Rectal smooth muscle tissue (tissue), 1 donor: ENCODE measurements at regions not wholly inside any gene's neighbourhood (a gene's known extent, or its start where the extent isn't known, plus 50 kb on each side); places are given as distances from the start of the nearest gene placed in this dataset.

ENCODE experiments used
- H3K27ac ChIP-seq: one replicate; pipeline ENCODE4 v1.7.0; 2013; ENCODE audit warnings: low read depth, low read length, inconsistent platforms
- H3K27me3 ChIP-seq: one replicate; pipeline ENCODE4 v1.7.0; 2013; ENCODE audit warnings: low read length; ENCODE audit not compliant: control insufficient read depth, insufficient read depth
- H3K36me3 ChIP-seq: one replicate; pipeline ENCODE4 v1.7.0; 2013; ENCODE audit warnings: low read length; ENCODE audit not compliant: control insufficient read depth, insufficient read depth
- H3K4me1 ChIP-seq: one replicate; pipeline ENCODE4 v1.7.0; 2013; ENCODE audit warnings: low read length; ENCODE audit not compliant: control insufficient read depth, insufficient read depth
- H3K4me3 ChIP-seq: one replicate; pipeline ENCODE4 v1.7.0; 2013; ENCODE audit warnings: low read length
- H3K9ac ChIP-seq: one replicate; pipeline ENCODE4 v1.7.0; 2013; ENCODE audit warnings: low read length

DNA sequence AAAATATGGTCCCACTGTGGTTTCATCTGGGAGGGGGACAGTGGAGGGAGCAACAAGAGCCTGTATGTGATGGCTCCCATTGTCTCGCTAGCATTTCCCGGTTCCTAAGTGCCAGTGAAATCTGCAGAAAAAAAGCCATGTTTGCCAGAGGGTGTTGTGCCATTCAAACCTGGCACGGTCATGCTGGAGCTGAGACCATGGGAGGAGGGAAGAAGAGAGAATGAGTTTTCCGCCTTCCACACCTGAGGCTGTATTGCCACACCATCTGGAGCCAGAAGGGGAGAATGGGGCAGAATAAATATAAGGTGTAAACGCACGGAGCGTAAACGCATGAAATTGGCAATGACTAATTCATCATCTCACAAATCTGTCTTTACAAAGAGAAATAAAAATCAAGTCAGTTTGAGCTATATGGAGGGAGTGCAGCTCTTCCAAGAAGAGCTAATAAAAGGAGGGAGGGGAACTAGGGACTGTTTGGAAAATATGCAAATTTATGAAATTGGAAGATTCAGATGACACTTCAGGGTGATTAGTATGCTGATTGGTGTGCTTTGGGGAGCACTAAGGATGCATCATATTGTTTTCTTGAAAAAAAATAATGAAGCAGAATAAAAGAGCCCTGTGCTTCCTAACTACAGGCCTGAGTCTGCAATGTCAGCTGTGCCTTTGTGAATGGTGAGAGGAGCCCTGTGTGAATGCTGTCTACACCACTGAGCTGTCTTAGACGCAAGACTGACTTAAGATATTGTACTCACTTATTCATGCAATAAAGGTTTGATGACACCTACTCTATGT is 237.9 kb downstream of the NSG2 start:
- Histone ChIP-seq H3K4me3 (no peak overlapping the region), H3K36me3 (no peaks in the 10 kb centered on the region), H3K27me3 (peaks cover 2% of the 10 kb centered on the region), H3K27ac (no peak overlapping the region), H3K4me1 (no peaks in the 10 kb centered on the region), H3K9ac (no peak overlapping the region)

DNA sequence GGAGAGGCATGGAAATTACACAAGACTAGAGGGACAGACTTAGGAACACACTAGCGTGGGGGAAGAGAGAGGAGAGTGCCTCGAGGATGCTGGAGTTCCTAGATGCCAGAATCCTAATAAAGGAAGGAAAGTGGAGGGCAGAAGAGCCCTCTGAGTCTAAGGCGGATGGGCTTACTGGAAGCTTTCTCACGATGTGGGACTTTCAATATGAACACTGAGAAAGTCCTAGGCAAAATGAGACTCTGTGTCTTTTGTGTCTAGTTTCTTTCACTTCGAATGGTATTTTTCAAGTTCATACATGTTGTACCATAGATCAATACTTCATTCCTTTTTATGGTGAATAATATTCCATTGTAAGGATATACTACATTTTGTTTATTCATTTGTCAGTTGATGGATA is 239.4 kb downstream of the NSG2 start:
- no peaks in the 10 kb centered on the region for H3K4me1 ChIP-seq
- peaks cover 2% of the 10 kb centered on the region for H3K27me3 ChIP-seq
- no peaks in the 10 kb centered on the region for H3K36me3 ChIP-seq
- H3K27ac ChIP-seq = no peak overlapping the region
- no peak overlapping the region for H3K4me3 ChIP-seq
- H3K9ac ChIP-seq = no peak overlapping the region

DNA sequence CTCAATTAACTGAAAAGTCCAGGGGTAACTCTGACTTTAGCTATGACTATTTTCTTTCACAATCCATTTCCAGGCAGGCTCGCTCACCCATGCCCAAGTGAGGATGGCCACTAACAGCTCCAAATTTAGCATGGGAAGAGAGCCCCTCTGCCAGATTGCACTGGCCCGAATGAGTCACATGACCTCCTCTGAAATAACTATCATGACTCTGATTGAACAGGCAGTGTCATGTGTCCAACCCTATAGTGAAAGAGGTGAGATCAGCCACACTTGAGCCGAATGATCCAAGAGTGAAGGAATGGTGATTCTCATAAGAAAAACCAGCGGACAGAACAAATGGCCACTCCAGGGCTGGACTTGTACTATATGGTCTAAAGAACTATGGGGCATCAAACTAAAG is 242.3 kb downstream of the NSG2 start:
- H3K27me3 ChIP-seq = no peaks in the 10 kb centered on the region
- H3K27ac ChIP-seq = no peak overlapping the region
- H3K36me3 ChIP-seq = no peaks in the 10 kb centered on the region
- H3K4me1 ChIP-seq = no peaks in the 10 kb centered on the region
- H3K4me3 ChIP-seq = no peak overlapping the region
- H3K9ac ChIP-seq = no peak overlapping the region

DNA sequence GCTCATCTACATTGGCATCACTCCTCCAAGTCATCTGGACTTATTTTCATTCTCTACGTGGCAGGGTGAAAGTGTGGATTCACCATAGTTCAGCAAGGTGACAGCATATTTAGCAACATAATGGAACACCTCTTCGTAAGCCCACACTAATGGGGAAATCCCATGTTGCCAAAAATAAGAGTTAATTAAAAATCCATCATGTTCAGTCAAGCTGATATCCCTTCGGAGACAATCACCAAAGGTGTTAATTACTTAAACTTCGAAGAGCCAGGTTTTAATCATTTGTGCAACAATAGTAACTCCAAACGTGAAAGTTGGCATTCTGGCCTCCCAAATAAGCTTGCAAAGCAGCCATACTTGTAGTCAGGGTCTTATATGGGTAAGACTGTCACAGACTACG is 242.9 kb downstream of the NSG2 start:
- Histone ChIP-seq H3K36me3 (no peaks in the 10 kb centered on the region), H3K4me3 (no peak overlapping the region), H3K27me3 (no peaks in the 10 kb centered on the region), H3K27ac (no peak overlapping the region), H3K9ac (no peak overlapping the region), H3K4me1 (no peaks in the 10 kb centered on the region)

DNA sequence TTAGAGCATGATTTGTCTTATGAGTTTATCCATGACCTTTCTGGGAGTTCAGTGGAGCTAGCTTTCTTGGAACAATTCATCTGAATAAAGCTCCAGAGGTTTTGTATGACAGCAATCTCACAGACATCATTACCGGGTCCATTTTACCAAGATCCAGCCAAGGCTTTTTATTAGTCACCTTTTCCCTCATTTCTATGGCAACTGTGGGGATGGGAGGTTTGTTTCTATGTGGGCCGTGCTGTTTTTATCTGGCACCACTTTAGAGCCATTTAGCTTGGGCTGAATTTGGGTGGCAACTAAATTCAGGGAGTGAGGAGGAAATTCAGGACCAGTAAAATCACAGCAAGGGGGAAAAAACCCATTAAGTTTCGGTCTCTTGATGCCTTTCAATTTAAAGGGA is 245.7 kb downstream of the NSG2 start:
- H3K27me3 ChIP-seq = no peaks in the 10 kb centered on the region
- no peaks in the 10 kb centered on the region for H3K4me1 ChIP-seq
- no peak overlapping the region for H3K4me3 ChIP-seq
- H3K27ac ChIP-seq = no peak overlapping the region
- no peak overlapping the region for H3K9ac ChIP-seq
- H3K36me3 ChIP-seq = no peaks in the 10 kb centered on the region

DNA sequence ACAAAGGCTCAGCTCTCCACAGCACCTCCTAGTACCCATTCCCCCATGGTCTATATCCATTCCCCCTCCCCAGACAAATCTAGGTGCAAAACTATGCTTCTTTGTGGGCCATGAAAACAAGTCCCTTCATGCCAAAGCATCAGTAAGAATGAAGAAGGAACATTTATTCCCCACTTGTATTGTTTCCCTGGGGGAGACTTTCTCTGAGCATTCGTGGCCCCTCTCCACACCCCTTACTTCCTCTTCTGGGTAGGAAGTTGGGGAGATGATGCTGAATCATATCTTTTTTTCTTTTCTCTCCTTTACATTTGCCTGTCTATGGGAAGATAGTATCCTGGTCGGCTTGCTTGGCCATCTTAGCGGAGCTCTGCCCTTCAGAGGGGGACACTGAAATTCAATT is 246.8 kb downstream of the NSG2 start:
- Histone ChIP-seq H3K9ac (no peak overlapping the region), H3K4me1 (no peaks in the 10 kb centered on the region), H3K27me3 (no peaks in the 10 kb centered on the region), H3K36me3 (no peaks in the 10 kb centered on the region), H3K4me3 (no peak overlapping the region), H3K27ac (no peak overlapping the region)

DNA sequence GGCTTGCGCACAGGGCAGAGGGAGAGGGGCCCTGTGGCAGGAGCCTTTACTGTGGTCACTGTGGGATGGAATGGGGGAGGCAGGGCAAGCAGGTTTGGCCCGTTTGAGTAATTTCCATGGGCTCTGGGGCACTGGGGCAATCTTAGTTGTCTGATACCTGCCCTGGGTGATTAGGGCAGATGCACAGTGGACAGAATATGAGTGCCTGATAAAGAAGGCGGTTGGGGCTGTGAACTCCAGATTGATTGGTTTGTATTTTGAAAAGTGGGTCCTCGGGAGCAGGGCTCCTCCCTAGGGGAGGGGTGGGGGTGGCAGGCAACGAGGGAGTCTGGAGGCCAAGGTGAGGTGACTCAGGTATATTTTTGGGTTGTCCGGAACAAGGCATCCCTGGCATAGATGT is 247.5 kb downstream of the NSG2 start:
- no peaks in the 10 kb centered on the region for H3K4me1 ChIP-seq
- H3K4me3 ChIP-seq = no peak overlapping the region
- no peaks in the 10 kb centered on the region for H3K27me3 ChIP-seq
- H3K27ac ChIP-seq = no peak overlapping the region
- no peaks in the 10 kb centered on the region for H3K36me3 ChIP-seq
- H3K9ac ChIP-seq = no peak overlapping the region

DNA sequence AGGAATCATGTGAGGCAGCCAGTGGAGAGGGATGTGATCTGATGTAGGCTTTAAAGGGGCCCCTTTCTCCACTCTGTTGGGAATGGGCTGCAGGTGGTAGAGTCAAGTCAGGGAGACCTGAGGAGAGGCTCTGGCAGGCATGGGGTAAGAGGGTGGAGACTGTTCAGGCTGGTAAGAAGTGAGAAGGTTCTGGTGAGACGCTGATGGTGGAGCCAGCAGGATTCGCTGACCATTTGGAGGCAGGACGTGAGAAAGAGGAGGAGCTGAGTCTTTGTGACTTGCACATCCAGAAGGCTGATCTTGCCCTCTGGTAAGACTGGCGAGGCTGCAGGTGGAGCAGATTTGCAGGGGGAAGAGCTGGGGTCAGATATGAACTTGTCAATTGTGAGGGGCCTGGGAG is 248.0 kb downstream of the NSG2 start:
- no peaks in the 10 kb centered on the region for H3K36me3 ChIP-seq
- no peak overlapping the region for H3K4me3 ChIP-seq
- H3K4me1 ChIP-seq = no peaks in the 10 kb centered on the region
- no peaks in the 10 kb centered on the region for H3K27me3 ChIP-seq
- no peak overlapping the region for H3K27ac ChIP-seq
- H3K9ac ChIP-seq = no peak overlapping the region

DNA sequence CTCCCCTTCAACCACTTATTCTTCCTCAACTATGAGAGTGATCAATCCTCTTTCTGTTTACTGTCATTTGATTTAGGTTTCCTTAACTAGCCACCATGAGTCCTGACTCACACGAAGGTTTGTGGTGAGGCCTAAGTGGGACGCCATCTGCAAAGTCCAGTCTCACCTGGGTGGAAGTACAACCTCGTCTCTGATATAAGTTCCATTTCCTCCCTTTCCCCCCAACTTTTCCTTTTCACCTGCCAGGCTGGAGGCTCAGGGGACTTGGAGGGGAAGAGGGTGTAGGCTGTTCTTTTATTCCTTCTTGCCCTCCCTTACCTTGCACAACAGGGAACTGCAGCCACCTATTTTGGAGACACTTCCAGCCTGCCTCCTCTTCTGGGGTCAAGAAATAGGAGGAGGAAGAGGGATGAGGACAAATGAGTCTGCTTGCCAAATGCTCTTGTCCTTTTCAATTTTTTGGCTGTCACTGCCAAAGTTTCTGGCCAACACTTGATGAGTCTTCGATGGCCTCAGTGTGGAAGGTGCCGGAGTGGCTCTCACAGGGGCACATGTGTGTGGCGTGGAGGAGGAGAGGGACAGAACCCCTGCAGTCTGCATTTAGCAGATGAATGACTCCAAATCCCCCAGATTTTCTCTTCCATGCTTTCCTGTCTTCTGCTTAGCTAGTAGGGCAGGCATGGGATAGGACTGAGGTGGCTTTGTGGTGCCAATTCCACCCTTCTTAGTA is 249.6 kb downstream of the NSG2 start:
- Histone ChIP-seq H3K27ac (no peak overlapping the region), H3K36me3 (no peaks in the 10 kb centered on the region), H3K27me3 (no peaks in the 10 kb centered on the region), H3K4me1 (no peaks in the 10 kb centered on the region), H3K4me3 (no peak overlapping the region), H3K9ac (no peak overlapping the region)

DNA sequence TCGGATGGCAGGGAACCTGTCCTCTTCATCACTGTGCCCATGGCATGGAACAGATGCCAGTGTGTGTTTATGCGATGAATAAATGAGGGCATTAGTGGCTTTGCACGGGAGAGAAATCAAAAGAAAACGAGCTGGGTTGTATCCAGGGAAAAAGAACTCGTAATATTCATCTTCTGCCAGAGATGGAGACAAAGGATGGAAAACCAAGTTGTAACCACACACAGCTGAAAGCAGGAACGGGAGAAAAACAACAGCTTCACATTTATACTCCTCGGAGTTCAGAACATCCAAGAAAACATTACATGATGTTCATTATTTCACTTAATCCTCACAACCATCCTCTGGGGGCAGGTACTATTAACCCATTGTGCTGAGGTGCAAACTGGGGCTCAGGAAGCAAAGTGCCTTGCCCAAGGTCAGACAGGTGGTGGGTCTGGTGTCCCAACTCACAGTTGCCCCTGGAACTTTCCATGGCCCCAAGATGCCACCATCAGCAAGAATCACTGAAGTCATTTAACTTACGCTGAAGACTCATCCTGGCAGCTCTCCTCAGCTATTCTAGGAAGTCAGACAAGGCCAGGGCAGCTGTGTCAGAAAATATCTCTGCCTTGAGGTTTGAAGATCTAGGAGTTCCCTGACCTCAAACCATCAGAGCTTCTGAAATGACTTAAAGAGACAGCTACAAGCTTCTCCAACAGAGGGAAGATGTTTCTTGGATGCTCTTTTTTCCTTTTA is 250.4 kb downstream of the NSG2 start:
- H3K27ac ChIP-seq = no peak overlapping the region
- no peaks in the 10 kb centered on the region for H3K36me3 ChIP-seq

DNA sequence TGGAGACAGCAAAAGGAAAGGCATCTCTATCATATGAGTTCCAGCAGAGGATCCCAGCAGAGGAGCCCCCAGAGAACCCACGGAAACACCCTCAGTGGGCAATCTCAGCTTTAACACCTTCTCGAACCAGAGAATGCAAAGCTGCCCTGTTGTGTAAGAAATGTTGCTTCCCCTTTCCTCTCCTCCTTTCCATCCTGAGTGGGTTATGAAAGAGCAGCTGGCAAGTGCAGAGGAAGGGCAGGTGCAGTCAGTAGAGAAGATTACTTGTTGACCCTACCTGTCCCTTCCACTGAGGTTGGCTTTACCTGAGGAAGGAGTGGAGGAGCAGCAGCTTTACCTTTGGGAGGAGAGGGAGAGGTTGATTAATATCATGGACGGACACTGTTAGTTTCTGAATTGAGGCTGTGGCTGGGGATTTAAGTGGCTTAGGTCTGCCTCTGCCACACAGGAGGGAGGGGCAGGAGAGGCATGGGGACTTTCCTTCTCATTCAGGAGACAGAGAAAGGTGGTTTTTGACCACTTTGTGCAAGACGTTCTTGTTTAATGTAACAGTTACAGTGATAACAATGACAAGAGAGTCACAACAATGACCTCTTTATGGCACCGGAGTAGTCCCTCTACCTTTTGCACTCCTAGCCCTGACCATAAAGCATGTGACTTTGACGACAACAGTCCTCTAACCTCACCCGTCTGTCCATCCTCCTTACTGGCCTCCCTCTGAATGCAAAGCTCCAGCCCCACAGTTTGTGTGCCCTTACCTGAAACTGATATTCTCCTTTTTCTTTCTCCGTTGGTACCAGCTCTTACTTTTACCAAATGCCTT is 254.8 kb downstream of the NSG2 start:
- H3K4me1 ChIP-seq = no peaks in the 10 kb centered on the region
- no peaks in the 10 kb centered on the region for H3K27me3 ChIP-seq
- H3K4me3 ChIP-seq = no peak overlapping the region
- no peak overlapping the region for H3K27ac ChIP-seq
- H3K36me3 ChIP-seq = no peaks in the 10 kb centered on the region
- H3K9ac ChIP-seq = no peak overlapping the region

More for the DNA sequence above, 250.4 kb downstream of the NSG2 start:
- H3K4me3 ChIP-seq = no peak overlapping the region
- no peaks in the 10 kb centered on the region for H3K4me1 ChIP-seq
- H3K9ac ChIP-seq = no peak overlapping the region
- H3K27me3 ChIP-seq = no peaks in the 10 kb centered on the region
